Liver (tissue), 8 donors: ENCODE measurements at regions not wholly inside any gene's neighbourhood (a gene's known extent, or its start where the extent isn't known, plus 50 kb on each side); places are given as distances from the start of the nearest gene placed in this dataset.

ENCODE experiments used
- DNase-seq: peaks from one replicate; pipeline ENCODE4 v3.0.0-alpha.2; 2017; ENCODE audit warnings: low spot score
- H3K27ac ChIP-seq, 2 donors: one replicate each; pipeline ENCODE4 v1.7.0; 2013; ENCODE audit warnings: inconsistent platforms in 2 of 2, low read length in 2 of 2, control low read depth in 1 of 2, low read depth in 1 of 2, mild to moderate bottlenecking in 1 of 2
- H3K27me3 ChIP-seq, 4 donors: one replicate each; pipeline versions ENCODE4 v1.6.1 to v1.7.0; 2013; ENCODE audit warnings: low read length in 3 of 4, inconsistent platforms in 1 of 4, mild to moderate bottlenecking in 1 of 4, moderate library complexity in 1 of 4; ENCODE audit not compliant: control insufficient read depth in 4 of 4, insufficient read depth in 4 of 4
- H3K36me3 ChIP-seq, 4 donors: one replicate each; pipeline versions ENCODE4 v1.6.1 to v1.7.0; 2013; ENCODE audit warnings: low read length in 3 of 4, mild to moderate bottlenecking in 3 of 4, low read depth in 1 of 4, moderate library complexity in 1 of 4; ENCODE audit not compliant: control insufficient read depth in 4 of 4, insufficient read depth in 3 of 4
- H3K4me1 ChIP-seq, 4 donors: one replicate each; pipeline versions ENCODE4 v1.6.1 to v1.7.0; 2013; ENCODE audit warnings: low read length in 3 of 4, mild to moderate bottlenecking in 3 of 4, moderate library complexity in 1 of 4; ENCODE audit not compliant: control insufficient read depth in 4 of 4, insufficient read depth in 4 of 4
- H3K4me3 ChIP-seq, 3 donors: one replicate each; pipeline versions ENCODE4 v1.6.1 to v1.7.0; 2013; ENCODE audit warnings: low read length in 3 of 3, control low read depth in 1 of 3, low read depth in 1 of 3, mild to moderate bottlenecking in 1 of 3
- H3K9ac ChIP-seq, 2 donors: one replicate each; pipeline ENCODE4 v1.7.0; 2013; ENCODE audit warnings: low read length in 2 of 2, mild to moderate bottlenecking in 2 of 2, moderate library complexity in 2 of 2, control low read depth in 1 of 2, low read depth in 1 of 2
- H3K9me3 ChIP-seq, 4 donors: one replicate each; pipeline versions ENCODE4 v1.6.1 to v1.7.0; 2013; ENCODE audit warnings: low read length in 3 of 4; ENCODE audit not compliant: control insufficient read depth in 4 of 4
- EGR1 ChIP-seq, 2 donors: IDR thresholded peaks; 2 replicates each; pipeline ENCODE4 v1.6.1; 2016 to 2018; ENCODE audit warnings: antibody characterized with exemption in 2 of 2, low read depth in 2 of 2
- FOXA1 ChIP-seq: IDR thresholded peaks from 2 replicates; pipeline ENCODE4 v1.6.1; 2016; ENCODE audit warnings: antibody characterized with exemption
- FOXA2 ChIP-seq: IDR thresholded peaks from 2 replicates; pipeline ENCODE4 v1.6.1; 2016; ENCODE audit warnings: antibody characterized with exemption
- GABPA ChIP-seq, 2 donors: IDR thresholded peaks in 1 of 2; conservative IDR thresholded peaks in 1 of 2; 2 replicates each; pipeline ENCODE4 v1.6.1; 2016; ENCODE audit warnings: antibody characterized with exemption in 2 of 2, mild to moderate bottlenecking in 1 of 2, moderate library complexity in 1 of 2
- HNF4A ChIP-seq, 2 donors: conservative IDR thresholded peaks; 2 replicates each; pipeline ENCODE4 v1.6.1; 2016; ENCODE audit warnings: antibody characterized with exemption in 2 of 2, mild to moderate bottlenecking in 2 of 2
- HNF4G ChIP-seq: IDR thresholded peaks from 2 replicates; pipeline ENCODE4 v1.6.1; 2016; ENCODE audit warnings: antibody characterized with exemption
- JUND ChIP-seq, 2 donors: IDR thresholded peaks; 2 replicates each; pipeline ENCODE4 v1.6.1; 2016; ENCODE audit warnings: antibody characterized with exemption in 2 of 2
- NR2F2 ChIP-seq: IDR thresholded peaks from 2 replicates; pipeline ENCODE4 v1.6.1; 2016; ENCODE audit warnings: antibody characterized with exemption
- RAD21 ChIP-seq, 2 donors: IDR thresholded peaks; 2 replicates each; pipeline ENCODE4 v1.6.1; 2016; ENCODE audit warnings: antibody characterized with exemption in 2 of 2, mild to moderate bottlenecking in 2 of 2
- RXRA ChIP-seq, 2 donors: IDR thresholded peaks; 2 replicates each; pipeline ENCODE4 v1.6.1; 2017 to 2018; ENCODE audit warnings: antibody characterized with exemption in 2 of 2, mild to moderate bottlenecking in 1 of 2
- SP1 ChIP-seq: IDR thresholded peaks from 2 replicates; pipeline ENCODE4 v1.6.1; 2018; ENCODE audit warnings: antibody characterized with exemption, mild to moderate bottlenecking
- TAF1 ChIP-seq: conservative IDR thresholded peaks from 2 replicates; pipeline ENCODE4 v1.6.1; 2016; ENCODE audit warnings: antibody characterized with exemption, mild to moderate bottlenecking
- YY1 ChIP-seq: IDR thresholded peaks from 2 replicates; pipeline ENCODE4 v1.6.1; 2016; ENCODE audit warnings: antibody characterized with exemption, mild to moderate bottlenecking
- WGBS: extraction: QIAGEN DNeasy Blood & Tissue Kit; methylation state at CpG from one replicate; pipeline ENCODE4 v1.1.7; 2013; 5-methylcytosine and 5-hydroxymethylcytosine counted together
- TF ChIP-seq, protein P1 (sequence below): fragments of 150-350 bp; IDR thresholded peaks from 2 replicates; pipeline ENCODE4 v1.5.1; 2017; ENCODE audit warnings: improper control_type of control experiment, low read depth, low read length; ENCODE audit not compliant: missing input control
- TF ChIP-seq, protein P2 (sequence below): IDR thresholded peaks from 2 replicates; pipeline ENCODE4 v1.6.1; 2016; ENCODE audit warnings: antibody characterized with exemption
- TF ChIP-seq, protein P3 (sequence below): IDR thresholded peaks from 2 replicates; pipeline ENCODE4 v1.6.1; 2016; ENCODE audit warnings: antibody characterized with exemption, mild to moderate bottlenecking
- TF ChIP-seq, protein P4 (sequence below): IDR thresholded peaks from 2 replicates; pipeline ENCODE4 v1.6.1; 2016; ENCODE audit warnings: antibody characterized with exemption
- TF ChIP-seq, protein P5 (sequence below): IDR thresholded peaks from 2 replicates; pipeline ENCODE4 v1.6.1; 2016; ENCODE audit warnings: antibody characterized with exemption
- donor health status: healthy.
- donor health status: healthy.
- donor health status: healthy.
- donor health status: healthy.
- donor health status: healthy.

DNA sequence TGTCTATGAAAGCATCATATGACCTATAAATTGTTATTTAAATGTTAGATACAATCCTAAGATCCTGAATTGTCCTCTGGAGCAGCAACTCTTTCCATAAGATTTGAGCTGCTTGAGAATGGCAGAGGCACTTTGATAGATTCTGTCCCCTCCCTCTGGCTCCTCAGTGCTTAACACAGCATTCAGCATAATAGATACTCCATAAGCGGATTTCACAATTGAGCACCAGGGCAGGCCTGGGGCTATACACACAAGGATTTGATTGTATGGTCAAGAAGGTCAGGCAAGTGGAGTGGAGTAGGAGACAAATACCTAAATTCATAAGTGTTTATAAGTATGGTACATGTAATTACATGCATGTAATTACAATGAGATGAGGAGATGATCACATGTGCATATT, 96.3 kb downstream of the FOXD1 start:
- H3K9ac ChIP-seq, result no peak overlapping the region
- H3K27ac ChIP-seq, result no peak overlapping the region
- DNase-seq, result no peak
- H3K9me3 ChIP-seq, result peaks cover 3 to 27% (median 10%) of the 10 kb centered on the region in 4 donors
- TF ChIP-seq EGR1 (IDR thresholded peaks at IDR 0.05; ENCODE audit: low read depth in 2 of 2), result no peak
- TF ChIP-seq JUND (IDR thresholded peaks at IDR 0.05), result no peak
- no peak for TF ChIP-seq SP1
- TF ChIP-seq HNF4G, result no peak
- H3K27me3 ChIP-seq, result peaks cover 0 to 9% (median 3%) of the 10 kb centered on the region in 4 donors
- no peaks in the 10 kb centered on the region for H3K4me1 ChIP-seq
- peaks cover 0 to 1% (median 0%) of the 10 kb centered on the region in 4 donors for H3K36me3 ChIP-seq
- no peak overlapping the region for H3K4me3 ChIP-seq
- WGBS, result 77% methylated on average over 1 of the region's 1 CpG

DNA sequence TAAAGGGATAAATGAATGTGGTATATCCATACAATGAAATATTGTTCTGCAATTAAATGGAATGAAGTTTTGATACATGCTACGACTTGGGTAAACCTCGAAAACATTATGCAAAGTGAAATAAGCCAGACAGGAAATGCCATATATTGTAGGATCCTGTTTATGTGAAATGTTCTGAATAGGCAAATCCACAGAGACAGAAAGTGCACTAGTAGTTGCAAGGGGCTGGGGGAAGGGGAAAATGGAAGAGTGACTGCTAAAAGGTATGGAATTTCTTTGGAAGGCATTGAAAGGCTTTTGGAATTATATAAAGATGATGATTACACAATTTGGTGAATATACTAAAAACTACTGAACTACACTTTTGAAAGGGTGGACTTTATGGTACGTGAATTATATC, 97.0 kb downstream of the FOXD1 start:
- WGBS, result 64% methylated on average over 3 of the region's 3 CpGs
- Histone ChIP-seq H3K27ac (no peak overlapping the region), H3K27me3 (peaks cover 0 to 9% (median 3%) of the 10 kb centered on the region in 4 donors), H3K9ac (no peak overlapping the region), H3K9me3 (peaks cover 3 to 27% (median 11%) of the 10 kb centered on the region in 4 donors), H3K4me3 (no peak overlapping the region), H3K4me1 (no peaks in the 10 kb centered on the region), H3K36me3 (no peaks in the 10 kb centered on the region)
- no peak for DNase-seq
- TF ChIP-seq FOXA1 (no peak), TAF1 (no peak), SP1 (no peak), EGR1 (IDR thresholded peaks at IDR 0.05; ENCODE audit: low read depth in 2 of 2) (no peak), RAD21 (IDR thresholded peaks at IDR 0.05) (no peak), HNF4G (no peak), NR2F2 (no peak), YY1 (no peak), RXRA (IDR thresholded peaks at IDR 0.05) (no peak), GABPA (IDR thresholded peaks at IDR 0.05 in 1 of 2, conservative IDR thresholded peaks at IDR 0.05 in 1 of 2) (no peak), HNF4A (conservative IDR thresholded peaks at IDR 0.05) (no peak), JUND (IDR thresholded peaks at IDR 0.05) (no peak), FOXA2 (no peak)
- TF ChIP-seq, protein P1, sequence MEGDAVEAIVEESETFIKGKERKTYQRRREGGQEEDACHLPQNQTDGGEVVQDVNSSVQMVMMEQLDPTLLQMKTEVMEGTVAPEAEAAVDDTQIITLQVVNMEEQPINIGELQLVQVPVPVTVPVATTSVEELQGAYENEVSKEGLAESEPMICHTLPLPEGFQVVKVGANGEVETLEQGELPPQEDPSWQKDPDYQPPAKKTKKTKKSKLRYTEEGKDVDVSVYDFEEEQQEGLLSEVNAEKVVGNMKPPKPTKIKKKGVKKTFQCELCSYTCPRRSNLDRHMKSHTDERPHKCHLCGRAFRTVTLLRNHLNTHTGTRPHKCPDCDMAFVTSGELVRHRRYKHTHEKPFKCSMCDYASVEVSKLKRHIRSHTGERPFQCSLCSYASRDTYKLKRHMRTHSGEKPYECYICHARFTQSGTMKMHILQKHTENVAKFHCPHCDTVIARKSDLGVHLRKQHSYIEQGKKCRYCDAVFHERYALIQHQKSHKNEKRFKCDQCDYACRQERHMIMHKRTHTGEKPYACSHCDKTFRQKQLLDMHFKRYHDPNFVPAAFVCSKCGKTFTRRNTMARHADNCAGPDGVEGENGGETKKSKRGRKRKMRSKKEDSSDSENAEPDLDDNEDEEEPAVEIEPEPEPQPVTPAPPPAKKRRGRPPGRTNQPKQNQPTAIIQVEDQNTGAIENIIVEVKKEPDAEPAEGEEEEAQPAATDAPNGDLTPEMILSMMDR, result no peak
- TF ChIP-seq, protein P2, sequence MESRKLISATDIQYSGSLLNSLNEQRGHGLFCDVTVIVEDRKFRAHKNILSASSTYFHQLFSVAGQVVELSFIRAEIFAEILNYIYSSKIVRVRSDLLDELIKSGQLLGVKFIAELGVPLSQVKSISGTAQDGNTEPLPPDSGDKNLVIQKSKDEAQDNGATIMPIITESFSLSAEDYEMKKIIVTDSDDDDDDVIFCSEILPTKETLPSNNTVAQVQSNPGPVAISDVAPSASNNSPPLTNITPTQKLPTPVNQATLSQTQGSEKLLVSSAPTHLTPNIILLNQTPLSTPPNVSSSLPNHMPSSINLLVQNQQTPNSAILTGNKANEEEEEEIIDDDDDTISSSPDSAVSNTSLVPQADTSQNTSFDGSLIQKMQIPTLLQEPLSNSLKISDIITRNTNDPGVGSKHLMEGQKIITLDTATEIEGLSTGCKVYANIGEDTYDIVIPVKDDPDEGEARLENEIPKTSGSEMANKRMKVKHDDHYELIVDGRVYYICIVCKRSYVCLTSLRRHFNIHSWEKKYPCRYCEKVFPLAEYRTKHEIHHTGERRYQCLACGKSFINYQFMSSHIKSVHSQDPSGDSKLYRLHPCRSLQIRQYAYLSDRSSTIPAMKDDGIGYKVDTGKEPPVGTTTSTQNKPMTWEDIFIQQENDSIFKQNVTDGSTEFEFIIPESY, result no peak
- TF ChIP-seq, protein P3, sequence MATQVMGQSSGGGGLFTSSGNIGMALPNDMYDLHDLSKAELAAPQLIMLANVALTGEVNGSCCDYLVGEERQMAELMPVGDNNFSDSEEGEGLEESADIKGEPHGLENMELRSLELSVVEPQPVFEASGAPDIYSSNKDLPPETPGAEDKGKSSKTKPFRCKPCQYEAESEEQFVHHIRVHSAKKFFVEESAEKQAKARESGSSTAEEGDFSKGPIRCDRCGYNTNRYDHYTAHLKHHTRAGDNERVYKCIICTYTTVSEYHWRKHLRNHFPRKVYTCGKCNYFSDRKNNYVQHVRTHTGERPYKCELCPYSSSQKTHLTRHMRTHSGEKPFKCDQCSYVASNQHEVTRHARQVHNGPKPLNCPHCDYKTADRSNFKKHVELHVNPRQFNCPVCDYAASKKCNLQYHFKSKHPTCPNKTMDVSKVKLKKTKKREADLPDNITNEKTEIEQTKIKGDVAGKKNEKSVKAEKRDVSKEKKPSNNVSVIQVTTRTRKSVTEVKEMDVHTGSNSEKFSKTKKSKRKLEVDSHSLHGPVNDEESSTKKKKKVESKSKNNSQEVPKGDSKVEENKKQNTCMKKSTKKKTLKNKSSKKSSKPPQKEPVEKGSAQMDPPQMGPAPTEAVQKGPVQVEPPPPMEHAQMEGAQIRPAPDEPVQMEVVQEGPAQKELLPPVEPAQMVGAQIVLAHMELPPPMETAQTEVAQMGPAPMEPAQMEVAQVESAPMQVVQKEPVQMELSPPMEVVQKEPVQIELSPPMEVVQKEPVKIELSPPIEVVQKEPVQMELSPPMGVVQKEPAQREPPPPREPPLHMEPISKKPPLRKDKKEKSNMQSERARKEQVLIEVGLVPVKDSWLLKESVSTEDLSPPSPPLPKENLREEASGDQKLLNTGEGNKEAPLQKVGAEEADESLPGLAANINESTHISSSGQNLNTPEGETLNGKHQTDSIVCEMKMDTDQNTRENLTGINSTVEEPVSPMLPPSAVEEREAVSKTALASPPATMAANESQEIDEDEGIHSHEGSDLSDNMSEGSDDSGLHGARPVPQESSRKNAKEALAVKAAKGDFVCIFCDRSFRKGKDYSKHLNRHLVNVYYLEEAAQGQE, result no peak
- TF ChIP-seq, protein P4, sequence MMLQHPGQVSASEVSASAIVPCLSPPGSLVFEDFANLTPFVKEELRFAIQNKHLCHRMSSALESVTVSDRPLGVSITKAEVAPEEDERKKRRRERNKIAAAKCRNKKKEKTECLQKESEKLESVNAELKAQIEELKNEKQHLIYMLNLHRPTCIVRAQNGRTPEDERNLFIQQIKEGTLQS, result no peak
- TF ChIP-seq, protein P5, sequence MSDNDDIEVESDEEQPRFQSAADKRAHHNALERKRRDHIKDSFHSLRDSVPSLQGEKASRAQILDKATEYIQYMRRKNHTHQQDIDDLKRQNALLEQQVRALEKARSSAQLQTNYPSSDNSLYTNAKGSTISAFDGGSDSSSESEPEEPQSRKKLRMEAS, result no peak
